Smooth muscle cell (in vitro differentiated cells): ENCODE measurements at regions not wholly inside any gene's neighbourhood (a gene's known extent, or its start where the extent isn't known, plus 50 kb on each side); places are given as distances from the start of the nearest gene placed in this dataset.
"Not testable (repeated sequence)": the region's sequence is repeated elsewhere in the genome, so short reads cannot be mapped to it uniquely, and the experiment has no call there.

Experiments
- DNase-seq: peaks from one replicate; lab custom pipeline; 2025; ENCODE audit not compliant: unreplicated experiment; lab: John Stamatoyannopoulos, UW
- H2AFZ ChIP-seq: fragments of 200-600 bp; sonication (generic); 2 replicates; pipeline ENCODE4 v1.6.0; 2016; ENCODE audit warnings: antibody characterized with exemption, low read depth, mild to moderate bottlenecking
- H3F3A ChIP-seq: fragments of 200-600 bp; sonication (generic); 2 replicates; pipeline ENCODE4 v1.6.0; 2017; ENCODE audit warnings: antibody characterized with exemption, low read depth
- H3K27ac ChIP-seq: fragments of 200-600 bp; sonication (generic); 2 replicates; pipeline ENCODE4 v1.5.1; 2016; ENCODE audit warnings: low read depth, mild to moderate bottlenecking
- H3K27me3 ChIP-seq: fragments of 200-600 bp; sonication (generic); 2 replicates; pipeline ENCODE4 v1.6.1; 2016; ENCODE audit warnings: low read depth, mild to moderate bottlenecking
- H3K36me3 ChIP-seq: fragments of 200-600 bp; sonication (generic); 2 replicates; pipeline ENCODE4 v1.5.1; 2016; ENCODE audit warnings: low read depth
- H3K4me1 ChIP-seq: fragments of 200-600 bp; sonication (generic); 2 replicates; pipeline ENCODE4 v1.5.1; 2016; ENCODE audit warnings: low read depth
- H3K4me2 ChIP-seq: fragments of 200-600 bp; sonication (generic); 2 replicates; pipeline ENCODE4 v1.6.0; 2016; ENCODE audit warnings: mild to moderate bottlenecking
- H3K4me3 ChIP-seq: fragments of 200-600 bp; sonication (generic); 2 replicates; pipeline ENCODE4 v1.5.1; 2016; ENCODE audit warnings: mild to moderate bottlenecking
- H3K79me2 ChIP-seq: fragments of 200-600 bp; sonication (generic); 2 replicates; pipeline ENCODE4 v1.6.0; 2016; ENCODE audit warnings: low read depth, mild to moderate bottlenecking
- H3K9ac ChIP-seq: fragments of 200-600 bp; sonication (generic); 2 replicates; pipeline ENCODE4 v1.6.0; 2016; ENCODE audit warnings: low read depth
- H3K9me3 ChIP-seq: fragments of 200-600 bp; sonication (generic); replicated peaks from 2 replicates; pipeline ENCODE4 v1.5.1; 2016; ENCODE audit warnings: low read depth
- H4K20me1 ChIP-seq: fragments of 200-600 bp; sonication (generic); 2 replicates; pipeline ENCODE4 v1.6.0; 2016; ENCODE audit warnings: low read depth
- CTCF ChIP-seq: fragments of 200-600 bp; sonication (generic); IDR thresholded peaks from 2 replicates; pipeline ENCODE4 v1.5.1; 2017; ENCODE audit warnings: borderline replicate concordance, mild to moderate bottlenecking, antibody characterized with exemption; ENCODE audit not compliant: insufficient read depth, poor library complexity, severe bottlenecking
- whole genome bisulfite sequencing: methylation state at CpG from one replicate; pipeline ENCODE4 v1.1.7; 2016; ENCODE audit warnings: low lambda C conversion rate; 5-methylcytosine and 5-hydroxymethylcytosine counted together

GRCh38 chr15:92753591-92753990, 98.0 kb upstream of the FAM174B start:
- Histone ChIP-seq H3K4me3 (no peak overlapping the region), H3K27me3 (no peaks in the 10 kb centered on the region), H3K79me2 (no peaks in the 10 kb centered on the region), H3K4me2 (no peak overlapping the region), H3K4me1 (no peaks in the 10 kb centered on the region), H3F3A (no peaks in the 10 kb centered on the region), H3K9ac (no peak overlapping the region), H3K36me3 (no peaks in the 10 kb centered on the region), H3K9me3 (no peaks in the 10 kb centered on the region), H4K20me1 (no peaks in the 10 kb centered on the region), H3K27ac (no peak overlapping the region), H2AFZ (no peak overlapping the region)
- DNase-seq = no peak
- no peak for TF ChIP-seq CTCF
- WGBS = 52% methylated on average over 3 of the region's 3 CpGs

- Histone ChIP-seq H4K20me1 (no peaks in the 10 kb centered on the region), H3K27ac (no peak overlapping the region), H3K9me3 (no peaks in the 10 kb centered on the region), H3K79me2 (no peaks in the 10 kb centered on the region), H3K4me2 (no peak overlapping the region), H3K36me3 (no peaks in the 10 kb centered on the region), H2AFZ (no peak overlapping the region), H3K27me3 (no peaks in the 10 kb centered on the region), H3F3A (no peaks in the 10 kb centered on the region), H3K4me3 (no peak overlapping the region), H3K4me1 (no peaks in the 10 kb centered on the region), H3K9ac (no peak overlapping the region)
- no peak for DNase-seq
- WGBS = 96% methylated on average over 5 of the region's 5 CpGs
- no peak for TF ChIP-seq CTCF
These were observed 107.9 kb upstream of the FAM174B start for GRCh38 chr15:92763459-92763858.

- H3K79me2 ChIP-seq, H3K9ac ChIP-seq, H3K27me3 ChIP-seq, H3K4me2 ChIP-seq, H3K9me3 ChIP-seq, H3K36me3 ChIP-seq, H3F3A ChIP-seq, H4K20me1 ChIP-seq, H3K4me1 ChIP-seq, H3K4me3 ChIP-seq, DNase-seq, H3K27ac ChIP-seq, H2AFZ ChIP-seq: not testable (repeated sequence)
- WGBS = no CpG with 5 or more reads among the region's 35 CpGs
These were observed 112.6 kb upstream of the FAM174B start for GRCh38 chr15:92768131-92768530.

- 51% methylated on average over 3 of the region's 3 CpGs for WGBS
- H3K9ac ChIP-seq = no peak overlapping the region
- no peak for DNase-seq
- no peaks in the 10 kb centered on the region for H4K20me1 ChIP-seq
- H3F3A ChIP-seq = no peaks in the 10 kb centered on the region
- H3K4me3 ChIP-seq = no peak overlapping the region
- TF ChIP-seq CTCF = no peak
- no peaks in the 10 kb centered on the region for H3K9me3 ChIP-seq
- no peaks in the 10 kb centered on the region for H3K27me3 ChIP-seq
- H3K79me2 ChIP-seq = no peaks in the 10 kb centered on the region
- H3K4me1 ChIP-seq = no peaks in the 10 kb centered on the region
- no peaks in the 10 kb centered on the region for H3K36me3 ChIP-seq
- H3K4me2 ChIP-seq = no peak overlapping the region
- no peak overlapping the region for H3K27ac ChIP-seq
- no peak overlapping the region for H2AFZ ChIP-seq
These were observed 115.1 kb upstream of the FAM174B start for GRCh38 chr15:92770641-92771040.
